ENCODE measurements at regions not wholly inside any gene's neighbourhood (a gene's known extent, or its start where the extent isn't known, plus 50 kb on each side); places are given as distances from the start of the nearest gene placed in this dataset.

GRCh38 chr11:116505298-116506262, 267.2 kb downstream of the BUD13 start:
- DNase-seq (ENCODE audit: low read depth) = no peak

DNA sequence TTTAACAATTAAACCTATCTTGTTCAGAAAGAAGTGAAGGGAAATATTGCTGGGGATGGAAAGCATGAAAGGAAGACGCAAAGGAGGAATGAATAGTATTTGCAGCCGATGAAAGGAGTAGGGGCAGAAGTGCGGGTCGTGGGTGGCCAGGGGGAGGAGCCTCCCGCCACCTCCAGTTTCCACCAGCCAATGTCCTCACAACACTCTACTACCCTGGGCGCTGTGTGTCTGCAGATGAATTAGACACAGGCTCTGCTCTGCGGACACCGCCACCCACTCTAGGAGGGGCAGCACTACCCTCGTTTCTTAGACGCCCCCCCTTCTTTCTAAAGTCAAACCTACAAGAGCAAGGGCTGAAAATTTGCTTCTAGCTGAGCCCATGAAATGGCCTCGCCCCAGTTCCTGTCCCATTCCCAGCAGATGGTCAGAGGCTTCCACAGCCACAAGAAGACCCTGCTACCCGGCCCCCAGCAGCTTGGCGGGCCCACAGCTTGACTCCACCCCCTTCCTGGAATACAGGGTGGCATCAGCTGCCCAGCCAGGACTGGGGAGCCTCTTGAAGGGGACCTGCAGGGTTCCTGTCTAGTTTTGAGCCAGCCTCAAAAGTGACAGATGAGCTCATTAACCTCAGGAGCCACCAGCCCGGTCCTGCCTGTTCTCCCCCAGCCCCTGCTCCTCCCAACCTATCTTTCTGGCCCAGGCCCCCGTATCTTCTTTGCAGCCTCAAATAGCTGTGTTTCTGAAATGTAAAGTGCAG, 268.1 kb downstream of the BUD13 start:
- no peak for DNase-seq (ENCODE audit: low read depth)

DNA sequence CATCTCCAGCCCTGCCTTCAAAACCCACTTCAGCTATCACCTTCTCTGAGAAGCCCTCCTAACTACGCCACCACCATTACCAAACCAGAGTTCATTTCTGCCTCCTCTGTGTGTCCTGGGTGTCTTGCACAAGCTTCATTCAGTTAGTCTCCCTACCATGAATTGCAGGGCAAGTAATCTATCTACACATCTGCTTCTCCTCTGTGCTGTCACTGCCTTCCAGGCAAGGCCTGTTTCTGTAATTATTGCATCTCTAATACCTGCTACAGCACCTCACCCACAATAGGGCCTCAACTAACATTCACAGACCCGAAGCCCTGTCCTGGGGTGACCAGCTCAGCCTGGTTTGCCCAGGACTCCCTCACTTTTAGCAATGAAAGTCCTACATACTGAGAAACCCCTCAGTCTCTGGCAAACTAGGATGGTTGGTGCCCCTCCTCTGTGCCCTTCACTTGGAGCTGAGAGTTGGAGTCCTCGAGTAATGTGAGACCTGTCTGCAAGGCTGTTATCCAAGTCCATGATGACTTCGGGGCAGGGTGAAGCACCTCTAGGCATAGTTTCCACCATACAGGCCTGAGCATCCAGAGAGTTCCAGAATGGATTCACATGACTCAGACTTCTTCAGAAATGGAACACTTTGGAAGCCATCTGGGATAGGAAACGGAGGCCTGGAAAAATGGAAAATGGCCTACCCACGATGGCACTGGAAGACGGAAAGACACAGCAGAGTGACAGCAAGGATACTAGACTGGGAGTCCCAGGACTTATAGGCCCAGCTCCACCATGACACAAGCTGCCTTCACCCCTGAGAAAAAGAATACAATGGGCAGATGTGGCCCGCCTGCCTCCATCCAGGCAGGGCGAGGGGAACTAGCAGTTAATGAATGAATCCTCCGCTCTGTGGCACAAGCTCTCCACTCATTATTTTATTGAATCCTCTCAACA, 269.3 kb downstream of the BUD13 start:
- DNase-seq (ENCODE audit: low read depth) = no peak

- no peak for DNase-seq (ENCODE audit: low read depth)
Measured at GRCh38 chr11:116502641-116503061, 270.1 kb downstream of the BUD13 start.

DNA sequence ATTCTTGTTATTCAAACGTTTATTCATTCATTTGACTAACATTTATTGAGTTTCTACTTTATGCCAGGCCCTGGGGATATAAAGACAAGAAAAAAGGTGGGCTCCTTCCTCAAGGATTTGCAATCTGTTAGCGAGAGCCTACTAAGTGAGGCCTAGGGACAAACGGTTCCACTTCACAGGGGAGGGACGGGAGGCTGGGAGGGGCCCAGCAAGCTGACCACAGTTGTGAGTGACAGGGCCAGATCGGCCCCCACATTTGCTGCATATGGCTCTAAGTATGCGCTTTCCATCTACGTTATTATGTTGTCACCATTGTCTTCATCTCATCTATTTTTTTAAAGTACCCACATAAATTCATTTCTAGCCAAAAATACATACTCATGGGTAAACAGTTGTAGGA, 271.1 kb downstream of the BUD13 start:
- DNase-seq (ENCODE audit: low read depth) = no peak

DNA sequence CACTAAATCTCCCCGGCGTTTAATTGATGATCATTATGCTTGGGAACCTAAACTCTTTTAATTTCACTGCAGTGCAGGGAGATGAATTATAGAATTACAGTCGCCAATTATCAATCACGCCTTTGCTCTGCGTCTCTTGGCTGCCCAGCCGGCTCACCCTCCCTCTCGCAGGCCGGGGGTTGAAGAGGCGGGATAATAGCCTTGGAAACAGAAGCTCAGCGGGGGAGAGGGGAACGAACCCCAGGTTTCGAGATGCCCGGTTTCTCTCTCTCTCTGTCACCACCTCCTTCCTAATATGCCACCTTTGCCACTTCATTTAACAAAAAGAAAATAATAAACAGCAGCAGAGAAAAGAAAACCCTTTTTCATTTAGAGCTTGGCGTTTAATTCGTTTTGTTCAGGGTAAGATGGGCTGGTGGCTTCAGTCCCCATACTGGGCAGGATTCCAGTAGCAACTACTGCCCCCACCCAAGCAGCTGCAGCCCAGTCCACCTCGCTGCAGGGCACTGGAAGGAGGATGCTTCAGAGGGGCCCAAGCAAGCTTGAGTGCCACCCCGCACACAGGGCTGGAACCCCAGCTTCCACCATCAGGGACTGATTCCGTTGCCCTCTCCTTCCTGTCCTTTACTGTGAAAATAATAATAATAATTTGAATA, 271.7 kb downstream of the BUD13 start:
- no peak for DNase-seq (ENCODE audit: low read depth)

DNA sequence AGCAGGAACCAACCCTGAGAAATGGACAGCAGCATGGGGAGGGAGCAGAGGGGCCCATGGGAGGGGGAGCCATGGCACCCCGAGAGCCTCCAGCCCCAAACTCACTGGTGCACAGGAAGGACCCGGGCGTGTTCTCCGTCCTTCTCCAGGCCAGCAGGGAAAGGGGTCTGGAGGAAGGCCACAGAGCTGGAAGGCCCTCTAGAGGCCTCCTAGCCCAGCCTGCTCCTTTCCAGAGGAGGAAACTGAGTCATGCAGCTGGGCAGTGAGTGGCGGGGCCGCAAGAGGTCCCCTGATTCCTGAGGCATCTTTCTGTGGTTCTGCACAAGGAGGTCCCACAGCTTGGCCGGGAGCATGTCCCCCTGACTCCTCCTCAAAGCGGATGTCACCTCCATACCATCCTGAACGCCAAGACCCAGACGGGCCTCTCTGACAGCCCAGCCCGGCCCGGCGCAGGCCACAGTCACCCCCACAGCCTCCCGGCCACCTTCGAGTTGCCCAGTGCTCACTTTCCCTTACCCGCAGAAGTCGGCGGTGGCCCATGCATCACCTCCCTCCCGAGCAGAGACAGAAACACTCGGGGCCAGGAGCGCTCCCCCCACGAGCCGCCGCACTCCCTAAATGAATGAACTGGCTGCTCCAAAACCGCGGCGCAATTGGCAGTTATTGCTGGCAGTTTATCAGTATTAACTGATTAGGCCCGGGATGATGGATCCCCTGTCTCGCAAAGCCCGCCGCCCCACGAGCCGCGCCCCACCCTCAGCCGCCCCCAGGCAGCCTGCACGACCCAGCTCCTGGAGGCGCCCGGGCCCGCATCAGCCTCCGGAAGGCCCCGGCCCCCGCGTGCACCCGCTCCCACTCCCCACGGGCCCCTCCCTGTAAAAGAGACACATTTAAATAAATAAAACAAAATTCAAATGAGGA, 272.5 kb downstream of the BUD13 start:
- DNase-seq (ENCODE audit: low read depth) = no peak

DNA sequence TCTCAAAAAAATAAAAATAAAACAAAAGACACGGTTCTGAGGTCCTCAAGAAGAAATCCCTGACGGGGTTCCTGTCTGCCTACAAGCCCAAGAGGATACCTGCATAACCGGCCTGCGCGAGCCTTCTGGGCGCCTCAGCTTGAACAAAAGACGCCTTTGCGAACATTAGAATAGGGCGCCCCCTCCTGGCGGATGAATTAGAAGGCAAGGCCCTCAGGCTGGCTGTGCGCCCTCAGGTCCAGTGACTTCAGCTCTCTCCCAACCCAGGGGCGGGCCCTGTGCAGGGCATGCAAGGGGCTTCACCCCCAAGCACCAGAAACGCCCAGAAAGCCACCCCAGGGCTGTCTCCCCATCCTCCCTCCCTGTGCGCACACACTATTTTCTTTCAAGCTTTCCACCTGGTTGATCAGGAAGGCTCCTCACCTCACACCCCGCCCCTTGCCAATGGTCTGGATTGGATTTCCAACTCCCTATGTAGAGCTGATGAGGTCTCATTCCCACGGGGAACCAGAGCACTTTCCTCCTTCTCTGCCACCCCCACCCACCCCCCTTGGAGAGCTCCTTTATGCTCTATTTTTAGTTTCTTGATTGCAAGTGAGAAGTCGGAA, 273.3 kb downstream of the BUD13 start:
- DNase-seq (ENCODE audit: low read depth) = peak; percentile 7

- no peak for DNase-seq (ENCODE audit: low read depth)
Measured at GRCh38 chr11:116498161-116498560, 274.6 kb downstream of the BUD13 start.

GRCh38 chr11:116492600-116492999, 280.2 kb downstream of the BUD13 start:
- no peak for DNase-seq (ENCODE audit: low read depth)

DNA sequence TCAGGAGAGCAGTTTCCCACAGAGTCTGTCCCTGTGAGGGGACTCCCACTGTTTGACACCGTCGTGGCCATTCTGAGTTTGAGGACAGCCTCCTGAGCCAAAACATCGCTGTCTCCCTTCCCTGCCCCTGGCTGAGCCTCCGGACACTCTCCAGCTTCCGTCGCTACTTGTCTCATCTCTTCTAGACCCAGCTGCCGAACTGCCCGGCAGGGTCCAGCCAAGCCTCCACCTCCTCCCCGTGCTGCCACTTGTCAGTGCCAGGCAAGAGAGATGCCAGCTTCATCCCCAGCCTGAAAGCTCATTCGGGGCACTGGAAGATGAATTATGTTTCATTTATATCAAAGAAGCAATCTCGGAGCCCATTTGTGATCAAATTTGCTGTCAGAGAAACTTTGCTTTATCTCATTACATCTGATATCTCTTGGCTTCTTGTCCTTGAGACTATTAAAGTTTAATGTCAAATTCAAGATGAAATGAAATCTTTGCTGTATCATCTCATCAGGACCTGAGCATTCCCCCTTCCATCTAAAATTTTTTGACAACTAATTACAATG, 283.9 kb downstream of the BUD13 start:
- no peak for DNase-seq (ENCODE audit: low read depth)

DNA sequence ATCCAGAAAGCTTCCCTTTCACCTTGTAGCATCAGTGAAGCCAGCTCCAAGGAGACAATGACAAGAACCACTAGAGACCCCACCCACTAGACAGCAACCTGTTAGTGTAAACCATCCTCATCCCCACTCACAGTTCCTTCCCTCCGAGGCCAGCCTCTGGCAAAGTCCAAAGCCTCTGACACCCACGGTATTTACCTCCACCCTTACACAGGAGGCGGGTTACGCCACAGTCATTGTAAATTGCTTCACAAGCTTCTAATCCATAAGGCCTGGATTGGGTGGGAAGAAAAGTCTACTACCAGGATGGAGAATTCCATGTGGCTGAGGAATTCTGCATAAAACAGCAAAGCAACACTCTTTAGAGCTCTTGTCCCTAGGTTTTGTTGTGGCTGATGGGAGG, 287.4 kb downstream of the BUD13 start:
- DNase-seq (ENCODE audit: low read depth) = no peak

DNA sequence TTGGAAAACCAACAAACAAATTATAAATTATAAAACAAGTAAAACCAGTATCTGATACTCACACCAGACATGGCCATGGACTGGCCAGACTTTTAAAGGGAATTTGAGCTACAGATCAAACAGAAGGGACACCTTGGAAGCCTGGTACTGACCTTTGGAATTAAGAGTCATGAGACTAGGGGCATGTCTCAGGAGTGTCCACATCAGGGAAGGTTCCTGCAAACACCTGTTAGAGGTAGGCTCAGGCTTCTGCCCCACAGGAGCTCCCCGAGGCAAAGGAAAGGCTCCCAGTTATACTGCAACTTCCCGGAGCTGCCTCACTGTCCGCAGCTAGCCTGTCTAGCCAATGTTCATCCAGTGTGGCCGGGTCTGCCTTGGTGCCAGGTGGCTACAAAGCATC, 290.1 kb downstream of the BUD13 start:
- no peak for DNase-seq (ENCODE audit: low read depth)

DNA sequence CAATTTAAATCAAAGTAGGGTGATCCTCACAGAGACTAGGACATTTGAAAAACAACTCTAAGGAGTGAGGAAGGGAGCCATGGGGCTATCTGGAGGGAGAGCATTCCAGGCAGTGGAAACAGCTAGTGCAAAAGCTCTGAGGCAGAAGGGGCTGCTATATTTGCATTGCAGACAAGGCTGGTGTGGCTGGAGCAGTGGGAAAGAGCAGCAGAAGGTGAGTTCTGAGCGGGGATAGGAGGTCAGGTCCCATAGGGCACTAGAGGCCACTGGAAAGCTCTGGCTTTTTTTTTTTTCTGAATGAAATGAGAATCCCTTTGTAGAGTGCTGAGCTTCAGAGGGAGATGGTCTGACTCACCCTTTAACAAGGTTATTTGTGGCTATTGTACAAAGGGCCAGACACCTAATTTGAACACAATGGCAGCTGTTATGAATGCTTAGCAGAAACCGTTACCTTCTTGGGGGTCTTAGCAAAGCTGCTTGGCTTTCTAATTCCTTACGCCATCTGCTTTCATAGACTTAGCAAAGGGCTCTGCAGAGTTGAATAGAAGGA, 291.6 kb downstream of the BUD13 start:
- DNase-seq (ENCODE audit: low read depth) = no peak

GRCh38 chr11:116478669-116479668, 293.8 kb downstream of the BUD13 start:
- no peak for DNase-seq (ENCODE audit: low read depth)

DNA sequence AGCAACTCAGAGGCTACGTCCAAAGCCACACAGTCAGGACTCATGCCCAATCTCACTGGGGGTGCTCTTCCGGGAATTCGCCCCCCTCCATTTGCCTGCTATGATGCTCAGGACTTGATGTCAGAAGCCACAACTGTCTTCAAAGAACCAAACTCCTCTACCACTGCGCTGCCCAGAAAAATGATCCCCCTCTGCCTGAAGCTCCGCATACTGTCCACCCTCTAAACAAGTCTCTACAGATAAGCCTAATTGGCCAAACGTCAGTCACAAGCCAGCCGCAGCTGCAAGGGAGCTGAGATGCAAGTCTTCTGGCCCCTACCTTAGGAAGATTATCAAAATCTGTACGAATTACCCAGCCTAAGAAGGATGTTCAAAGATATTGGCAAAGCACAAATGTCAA, 294.6 kb downstream of the BUD13 start:
- no peak for DNase-seq (ENCODE audit: low read depth)

DNA sequence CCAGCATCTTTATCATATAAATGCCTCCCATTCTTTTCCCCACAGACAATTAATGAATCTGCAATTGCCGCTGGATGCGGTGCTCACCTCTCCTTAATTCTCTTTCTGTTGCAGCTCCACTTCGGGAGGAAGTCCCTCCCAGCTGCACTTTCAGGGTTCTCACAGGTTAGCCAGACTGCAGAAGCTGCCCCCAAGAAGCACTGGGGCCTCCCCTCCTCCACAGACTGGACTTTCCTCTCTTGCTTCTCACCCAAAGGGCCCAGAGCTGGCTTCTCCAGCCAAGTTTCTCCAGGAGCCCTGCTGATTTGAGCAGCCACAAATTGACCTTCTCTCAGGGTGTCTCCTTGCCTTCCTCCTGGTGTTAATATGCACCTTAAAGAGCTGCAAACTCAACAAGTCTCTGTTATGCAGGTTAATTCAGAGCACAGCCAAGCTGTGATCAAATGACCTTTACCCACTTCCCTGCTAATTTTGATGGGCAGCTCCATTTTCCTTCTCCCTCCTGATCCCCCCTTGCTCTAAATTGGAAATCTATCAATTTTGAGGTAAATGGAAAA, 298.9 kb downstream of the BUD13 start:
- no peak for DNase-seq (ENCODE audit: low read depth)

Data from activated T-cell treated with anti-CD3 and anti-CD28 coated beads for 24 hours (primary cell).